ENCODE measurements at regions not wholly inside any gene's neighbourhood (a gene's known extent, or its start where the extent isn't known, plus 50 kb on each side); places are given as distances from the start of the nearest gene placed in this dataset.

DNA sequence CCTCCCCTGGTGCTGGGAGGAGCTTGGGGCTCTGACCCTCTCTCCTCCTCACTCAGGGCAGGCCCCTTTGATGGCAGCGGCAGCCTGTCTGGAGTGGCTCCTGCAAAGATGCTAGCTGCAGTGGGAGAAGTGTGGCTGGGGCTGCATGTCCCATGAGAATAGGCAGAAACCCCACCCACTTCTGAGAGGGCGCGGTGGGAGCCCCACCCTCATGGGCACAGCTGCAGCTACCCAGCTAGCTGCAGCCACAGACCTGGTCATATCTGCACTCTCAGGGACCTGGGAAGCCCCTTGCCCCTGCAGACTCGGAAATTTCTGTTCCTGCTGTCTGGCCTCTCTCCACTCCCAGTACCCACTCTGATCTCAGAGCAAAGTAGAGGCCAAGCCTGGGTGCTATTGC lies 72.2 kb upstream of the BRD7 start:
- Histone ChIP-seq H3K36me3 (replicated peaks; ENCODE audit: low read depth, low read length) (no peaks in the 10 kb centered on the region), H3K4me1 (ENCODE audit: low read length) (0 out of 2 replicates have a peak, but pooled peaks cover 3% of the 10 kb centered on the region), H3K79me2 (ENCODE audit: low read length) (no peaks in the 10 kb centered on the region), H3K9me3 (ENCODE audit: insufficient read depth, low read length) (peaks cover 10% of the 10 kb centered on the region; the same call in 1 of the 2 replicates), H3K27me3 (ENCODE audit: low read depth, low read length) (no peaks in the 10 kb centered on the region), H3K9ac (ENCODE audit: low read length) (no peak overlapping the region), H3K27ac (ENCODE audit: low read length) (no peak overlapping the region), H3K4me2 (ENCODE audit: low read length) (no peak overlapping the region), H3K4me3 (ENCODE audit: low read length) (no peak overlapping the region), H2AFZ (ENCODE audit: low read depth, low read length) (no peak overlapping the region), H4K20me1 (ENCODE audit: insufficient read depth, low read length) (no peaks in the 10 kb centered on the region)
- TF ChIP-seq EZH2phosphoT487 (IDR thresholded peaks at IDR 0.05; ENCODE audit: low read depth): no peak
- TF ChIP-seq, protein P1, sequence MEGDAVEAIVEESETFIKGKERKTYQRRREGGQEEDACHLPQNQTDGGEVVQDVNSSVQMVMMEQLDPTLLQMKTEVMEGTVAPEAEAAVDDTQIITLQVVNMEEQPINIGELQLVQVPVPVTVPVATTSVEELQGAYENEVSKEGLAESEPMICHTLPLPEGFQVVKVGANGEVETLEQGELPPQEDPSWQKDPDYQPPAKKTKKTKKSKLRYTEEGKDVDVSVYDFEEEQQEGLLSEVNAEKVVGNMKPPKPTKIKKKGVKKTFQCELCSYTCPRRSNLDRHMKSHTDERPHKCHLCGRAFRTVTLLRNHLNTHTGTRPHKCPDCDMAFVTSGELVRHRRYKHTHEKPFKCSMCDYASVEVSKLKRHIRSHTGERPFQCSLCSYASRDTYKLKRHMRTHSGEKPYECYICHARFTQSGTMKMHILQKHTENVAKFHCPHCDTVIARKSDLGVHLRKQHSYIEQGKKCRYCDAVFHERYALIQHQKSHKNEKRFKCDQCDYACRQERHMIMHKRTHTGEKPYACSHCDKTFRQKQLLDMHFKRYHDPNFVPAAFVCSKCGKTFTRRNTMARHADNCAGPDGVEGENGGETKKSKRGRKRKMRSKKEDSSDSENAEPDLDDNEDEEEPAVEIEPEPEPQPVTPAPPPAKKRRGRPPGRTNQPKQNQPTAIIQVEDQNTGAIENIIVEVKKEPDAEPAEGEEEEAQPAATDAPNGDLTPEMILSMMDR (IDR thresholded peaks at IDR 0.05; ENCODE audit: low read depth, low read length): no peak

DNA sequence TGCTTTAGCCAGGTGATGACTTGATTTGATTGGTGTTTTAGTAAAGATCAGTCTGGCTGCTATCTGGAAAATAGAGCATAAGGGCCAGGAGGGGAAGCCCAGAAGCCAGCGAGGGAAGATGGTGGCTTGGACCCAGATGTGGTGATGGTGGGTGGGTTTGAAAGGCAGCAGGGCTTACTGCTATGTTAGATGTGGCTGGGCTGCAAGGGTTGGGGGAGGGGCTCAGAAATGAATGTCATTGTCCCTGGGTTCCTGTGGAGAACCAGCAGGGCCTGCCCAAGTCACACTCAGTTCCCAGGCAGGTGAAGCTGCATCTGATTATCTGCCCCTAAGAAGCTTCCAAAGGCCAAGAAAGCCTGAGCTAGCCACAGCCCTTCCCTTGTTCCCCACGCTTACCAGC lies 71.7 kb upstream of the BRD7 start:
- Histone ChIP-seq H2AFZ (ENCODE audit: low read depth, low read length) (no peak overlapping the region), H3K9me3 (ENCODE audit: insufficient read depth, low read length) (peaks cover 10% of the 10 kb centered on the region; the same call in 1 of the 2 replicates), H3K4me1 (ENCODE audit: low read length) (0 out of 2 replicates have a peak, but pooled peaks cover 3% of the 10 kb centered on the region)

GRCh38 chr16:50437769-50438437 lies 69.1 kb upstream of the BRD7 start:
- no peaks in the 10 kb centered on the region for H3K79me2 ChIP-seq (ENCODE audit: low read length)
- H3K9me3 ChIP-seq (ENCODE audit: insufficient read depth, low read length): peaks cover 10% of the 10 kb centered on the region; the same call in 1 of the 2 replicates
- H2AFZ ChIP-seq (ENCODE audit: low read depth, low read length): no peak overlapping the region
- H3K9ac ChIP-seq (ENCODE audit: low read length): no peak overlapping the region
- H3K4me3 ChIP-seq (ENCODE audit: low read length): no peak overlapping the region
- no peak overlapping the region for H3K27ac ChIP-seq (ENCODE audit: low read length)
- H4K20me1 ChIP-seq (ENCODE audit: insufficient read depth, low read length): no peaks in the 10 kb centered on the region
- TF ChIP-seq, protein P1 (IDR thresholded peaks at IDR 0.05; ENCODE audit: low read depth, low read length): no peak
- TF ChIP-seq EZH2phosphoT487 (IDR thresholded peaks at IDR 0.05; ENCODE audit: low read depth): no peak
- no peak overlapping the region for H3K4me2 ChIP-seq (ENCODE audit: low read length)
- H3K36me3 ChIP-seq (replicated peaks; ENCODE audit: low read depth, low read length): no peaks in the 10 kb centered on the region
- peaks cover 8% of the 10 kb centered on the region for H3K27me3 ChIP-seq (ENCODE audit: low read depth, low read length)
- peaks cover 15% of the 10 kb centered on the region for H3K4me1 ChIP-seq (ENCODE audit: low read length)

More for the DNA sequence above, 71.7 kb upstream of the BRD7 start:
- Histone ChIP-seq H3K4me2 (ENCODE audit: low read length) (no peak overlapping the region), H3K79me2 (ENCODE audit: low read length) (no peaks in the 10 kb centered on the region), H3K9ac (ENCODE audit: low read length) (no peak overlapping the region), H3K27ac (ENCODE audit: low read length) (no peak overlapping the region), H3K27me3 (ENCODE audit: low read depth, low read length) (no peaks in the 10 kb centered on the region), H3K4me3 (ENCODE audit: low read length) (no peak overlapping the region), H3K36me3 (replicated peaks; ENCODE audit: low read depth, low read length) (no peaks in the 10 kb centered on the region), H4K20me1 (ENCODE audit: insufficient read depth, low read length) (no peaks in the 10 kb centered on the region)
- TF ChIP-seq, protein P1 (IDR thresholded peaks at IDR 0.05; ENCODE audit: low read depth, low read length): no peak
- TF ChIP-seq EZH2phosphoT487 (IDR thresholded peaks at IDR 0.05; ENCODE audit: low read depth): no peak

- Histone ChIP-seq H3K79me2 (ENCODE audit: low read length) (no peaks in the 10 kb centered on the region), H3K4me3 (ENCODE audit: low read length) (no peak overlapping the region), H4K20me1 (ENCODE audit: insufficient read depth, low read length) (no peaks in the 10 kb centered on the region), H3K27me3 (ENCODE audit: low read depth, low read length) (peaks cover 20% of the 10 kb centered on the region), H3K9ac (ENCODE audit: low read length) (no peak overlapping the region), H3K4me1 (ENCODE audit: low read length) (peaks cover 15% of the 10 kb centered on the region), H3K36me3 (replicated peaks; ENCODE audit: low read depth, low read length) (no peaks in the 10 kb centered on the region), H2AFZ (ENCODE audit: low read depth, low read length) (no peak overlapping the region), H3K4me2 (ENCODE audit: low read length) (no peak overlapping the region), H3K9me3 (ENCODE audit: insufficient read depth, low read length) (peaks cover under 1% of the 10 kb centered on the region; the same call in 1 of the 2 replicates), H3K27ac (ENCODE audit: low read length) (no peak overlapping the region)
- TF ChIP-seq EZH2phosphoT487 (IDR thresholded peaks at IDR 0.05; ENCODE audit: low read depth): no peak
- TF ChIP-seq, protein P1 (IDR thresholded peaks at IDR 0.05; ENCODE audit: low read depth, low read length): no peak
Observed at GRCh38 chr16:50436271-50436670, 67.5 kb upstream of the BRD7 start.

Data from OCI-LY3 (cell line).